ENCODE measurements at regions not wholly inside any gene's neighbourhood (a gene's known extent, or its start where the extent isn't known, plus 50 kb on each side); places are given as distances from the start of the nearest gene placed in this dataset.

GRCh38 chr2:220275454-220275853 lies 648.0 kb downstream of the SLC4A3 start:
- TF ChIP-seq CTCF (IDR thresholded peaks at IDR 0.05), result no peak
- TF ChIP-seq POLR2A (IDR thresholded peaks at IDR 0.05), result no peak
